GM12874 (cell line): ENCODE measurements at regions not wholly inside any gene's neighbourhood (a gene's known extent, or its start where the extent isn't known, plus 50 kb on each side); places are given as distances from the start of the nearest gene placed in this dataset.

Experiments used
- TF ChIP-seq, protein P1 (sequence below): IDR thresholded peaks from 2 replicates; pipeline ENCODE4 v1.5.1; 2011; ENCODE audit warnings: low read depth, mild to moderate bottlenecking, control low read depth, low read length, moderate library complexity; ENCODE audit not compliant: insufficient read depth

DNA sequence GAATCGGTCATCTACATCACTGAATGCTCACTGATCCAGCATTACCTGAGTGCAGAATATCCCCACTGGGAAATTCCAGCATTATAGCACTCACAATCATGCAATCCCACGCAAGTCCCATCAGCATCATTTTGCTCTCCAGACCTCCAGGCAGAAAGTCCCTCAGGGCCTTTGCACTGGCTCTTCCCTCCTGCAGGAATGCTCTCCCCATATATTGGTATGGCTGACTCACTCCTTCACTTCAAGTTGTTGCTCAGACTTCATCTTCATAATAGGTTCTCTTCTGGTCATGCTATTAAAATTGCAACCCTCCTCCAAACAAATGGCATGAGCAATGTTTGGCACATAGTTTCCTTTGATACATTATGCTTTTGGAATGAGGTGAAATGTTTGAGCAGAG, 64.7 kb upstream of the CELF4 start:
- TF ChIP-seq, protein P1, sequence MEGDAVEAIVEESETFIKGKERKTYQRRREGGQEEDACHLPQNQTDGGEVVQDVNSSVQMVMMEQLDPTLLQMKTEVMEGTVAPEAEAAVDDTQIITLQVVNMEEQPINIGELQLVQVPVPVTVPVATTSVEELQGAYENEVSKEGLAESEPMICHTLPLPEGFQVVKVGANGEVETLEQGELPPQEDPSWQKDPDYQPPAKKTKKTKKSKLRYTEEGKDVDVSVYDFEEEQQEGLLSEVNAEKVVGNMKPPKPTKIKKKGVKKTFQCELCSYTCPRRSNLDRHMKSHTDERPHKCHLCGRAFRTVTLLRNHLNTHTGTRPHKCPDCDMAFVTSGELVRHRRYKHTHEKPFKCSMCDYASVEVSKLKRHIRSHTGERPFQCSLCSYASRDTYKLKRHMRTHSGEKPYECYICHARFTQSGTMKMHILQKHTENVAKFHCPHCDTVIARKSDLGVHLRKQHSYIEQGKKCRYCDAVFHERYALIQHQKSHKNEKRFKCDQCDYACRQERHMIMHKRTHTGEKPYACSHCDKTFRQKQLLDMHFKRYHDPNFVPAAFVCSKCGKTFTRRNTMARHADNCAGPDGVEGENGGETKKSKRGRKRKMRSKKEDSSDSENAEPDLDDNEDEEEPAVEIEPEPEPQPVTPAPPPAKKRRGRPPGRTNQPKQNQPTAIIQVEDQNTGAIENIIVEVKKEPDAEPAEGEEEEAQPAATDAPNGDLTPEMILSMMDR: no peak

DNA sequence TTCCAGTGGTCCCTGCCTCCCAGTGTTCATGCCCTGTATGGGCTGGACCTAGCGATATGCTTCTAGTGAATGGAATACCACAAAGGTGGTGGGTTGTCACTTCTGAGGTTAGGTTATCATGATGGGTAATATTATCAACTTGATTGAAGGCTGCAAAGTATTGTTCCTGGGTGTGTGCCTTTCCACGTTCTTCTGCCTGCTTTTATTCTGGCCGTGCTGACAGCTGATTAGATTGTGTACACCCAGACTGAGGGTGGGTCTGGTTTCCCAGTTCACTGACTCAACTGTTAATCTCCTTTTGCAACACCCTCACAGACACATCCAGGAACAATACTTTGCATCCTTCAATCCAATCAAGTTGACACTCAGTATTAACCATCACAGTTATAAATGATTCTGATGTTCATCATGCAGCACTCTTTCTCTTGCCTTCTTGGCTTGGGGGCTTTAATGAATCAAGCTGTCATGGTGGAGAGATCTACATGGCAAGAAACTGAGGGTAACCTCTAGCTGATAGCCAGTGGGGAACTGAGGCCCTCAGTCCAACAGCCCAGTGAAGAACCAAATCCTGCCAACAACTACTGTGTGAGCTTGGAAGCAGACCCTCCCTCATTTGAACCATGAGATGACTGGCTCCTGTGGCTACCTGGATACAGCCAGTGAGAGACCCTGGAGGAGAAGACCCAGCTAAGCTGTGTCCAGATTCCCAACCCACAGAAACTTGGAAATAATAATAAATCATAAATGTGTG, 63.0 kb upstream of the CELF4 start:
- TF ChIP-seq, protein P1: no peak

GRCh38 chr18:37624318-37624717, 58.7 kb upstream of the CELF4 start:
- TF ChIP-seq, protein P1: no peak

DNA sequence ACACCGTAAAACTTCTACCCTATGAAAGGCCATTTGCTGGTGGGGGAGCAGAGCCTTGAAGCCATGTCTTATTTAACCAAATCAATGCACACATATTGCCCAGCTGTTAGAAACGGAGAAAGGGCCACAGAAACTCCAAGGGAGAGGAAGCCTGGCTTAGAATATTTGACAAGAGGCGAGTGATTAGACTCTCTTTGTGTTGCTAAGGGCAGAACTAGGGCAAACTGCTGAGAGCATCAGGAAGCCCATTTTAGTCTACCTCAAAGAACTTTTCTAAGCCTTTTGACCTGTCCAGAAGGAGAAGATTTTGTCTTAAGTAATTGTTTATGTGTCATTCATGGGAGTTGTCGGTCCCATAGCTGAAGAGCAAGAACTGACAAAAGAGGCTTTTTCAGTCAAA, 54.4 kb upstream of the CELF4 start:
- TF ChIP-seq, protein P1: no peak

DNA sequence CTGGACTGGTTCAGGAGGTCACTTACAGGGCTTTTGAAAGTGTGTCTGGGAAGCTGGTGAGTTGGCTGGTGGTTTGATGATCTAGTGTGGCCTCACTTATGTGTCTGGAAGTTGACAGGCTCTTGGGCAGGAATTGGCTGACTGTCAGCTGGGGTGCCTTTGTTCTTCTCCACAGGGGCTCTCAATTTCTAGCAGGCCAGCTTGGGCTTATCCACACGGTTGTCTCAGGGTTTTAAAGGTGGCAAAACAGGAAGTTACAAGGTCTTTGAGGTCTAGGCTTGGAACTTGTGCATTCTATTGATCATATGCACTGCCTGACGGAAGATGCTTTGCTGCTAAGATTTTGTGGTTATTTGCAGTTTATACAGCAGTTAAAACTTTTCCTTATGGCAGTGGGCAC, 52.0 kb upstream of the CELF4 start:
- TF ChIP-seq, protein P1: no peak
